ENCODE measurements at regions not wholly inside any gene's neighbourhood (a gene's known extent, or its start where the extent isn't known, plus 50 kb on each side); places are given as distances from the start of the nearest gene placed in this dataset.

DNA sequence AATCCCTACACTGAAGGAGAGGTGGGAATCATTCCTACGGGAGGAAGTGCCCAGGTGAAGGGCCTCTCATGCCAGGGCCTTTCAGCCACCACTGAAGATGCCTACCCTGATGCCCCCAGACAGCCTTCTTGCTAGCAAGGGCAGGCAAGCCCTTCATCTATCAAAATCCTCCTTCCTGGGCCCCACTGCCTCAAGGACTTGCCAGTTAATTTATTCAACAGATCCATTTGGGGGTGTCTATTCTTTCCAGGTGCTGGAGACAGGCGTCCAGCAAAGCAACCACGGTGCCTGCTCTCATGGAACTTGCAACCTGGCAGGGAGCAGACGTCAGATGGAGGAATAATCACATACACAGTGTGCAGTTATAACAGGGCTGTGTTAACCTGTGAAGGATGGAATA is 95.5 kb downstream of the GYPC start:
- no peak overlapping the region for H3K4me3 ChIP-seq (ENCODE audit: low read length)
- TF ChIP-seq, protein P1, sequence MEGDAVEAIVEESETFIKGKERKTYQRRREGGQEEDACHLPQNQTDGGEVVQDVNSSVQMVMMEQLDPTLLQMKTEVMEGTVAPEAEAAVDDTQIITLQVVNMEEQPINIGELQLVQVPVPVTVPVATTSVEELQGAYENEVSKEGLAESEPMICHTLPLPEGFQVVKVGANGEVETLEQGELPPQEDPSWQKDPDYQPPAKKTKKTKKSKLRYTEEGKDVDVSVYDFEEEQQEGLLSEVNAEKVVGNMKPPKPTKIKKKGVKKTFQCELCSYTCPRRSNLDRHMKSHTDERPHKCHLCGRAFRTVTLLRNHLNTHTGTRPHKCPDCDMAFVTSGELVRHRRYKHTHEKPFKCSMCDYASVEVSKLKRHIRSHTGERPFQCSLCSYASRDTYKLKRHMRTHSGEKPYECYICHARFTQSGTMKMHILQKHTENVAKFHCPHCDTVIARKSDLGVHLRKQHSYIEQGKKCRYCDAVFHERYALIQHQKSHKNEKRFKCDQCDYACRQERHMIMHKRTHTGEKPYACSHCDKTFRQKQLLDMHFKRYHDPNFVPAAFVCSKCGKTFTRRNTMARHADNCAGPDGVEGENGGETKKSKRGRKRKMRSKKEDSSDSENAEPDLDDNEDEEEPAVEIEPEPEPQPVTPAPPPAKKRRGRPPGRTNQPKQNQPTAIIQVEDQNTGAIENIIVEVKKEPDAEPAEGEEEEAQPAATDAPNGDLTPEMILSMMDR (IDR thresholded peaks at IDR 0.05; ENCODE audit: low read depth, low read length): no peak
- no peak for TF ChIP-seq EZH2phosphoT487 (IDR thresholded peaks at IDR 0.05; ENCODE audit: low read depth)
- H3K9me3 ChIP-seq (ENCODE audit: insufficient read depth, low read length): no peaks in the 10 kb centered on the region
- no peak overlapping the region for H3K27ac ChIP-seq (ENCODE audit: low read length)
- H2AFZ ChIP-seq (ENCODE audit: low read depth, low read length): no peak overlapping the region
- H3K27me3 ChIP-seq (ENCODE audit: low read depth, low read length): no peaks in the 10 kb centered on the region
- no peak overlapping the region for H3K4me2 ChIP-seq (ENCODE audit: low read length)
- no peaks in the 10 kb centered on the region for H3K79me2 ChIP-seq (ENCODE audit: low read length)
- no peak overlapping the region for H3K9ac ChIP-seq (ENCODE audit: low read length)
- no peaks in the 10 kb centered on the region for H3K4me1 ChIP-seq (ENCODE audit: low read length)
- no peaks in the 10 kb centered on the region for H3K36me3 ChIP-seq (replicated peaks; ENCODE audit: low read depth, low read length)
- H4K20me1 ChIP-seq (ENCODE audit: insufficient read depth, low read length): no peaks in the 10 kb centered on the region

DNA sequence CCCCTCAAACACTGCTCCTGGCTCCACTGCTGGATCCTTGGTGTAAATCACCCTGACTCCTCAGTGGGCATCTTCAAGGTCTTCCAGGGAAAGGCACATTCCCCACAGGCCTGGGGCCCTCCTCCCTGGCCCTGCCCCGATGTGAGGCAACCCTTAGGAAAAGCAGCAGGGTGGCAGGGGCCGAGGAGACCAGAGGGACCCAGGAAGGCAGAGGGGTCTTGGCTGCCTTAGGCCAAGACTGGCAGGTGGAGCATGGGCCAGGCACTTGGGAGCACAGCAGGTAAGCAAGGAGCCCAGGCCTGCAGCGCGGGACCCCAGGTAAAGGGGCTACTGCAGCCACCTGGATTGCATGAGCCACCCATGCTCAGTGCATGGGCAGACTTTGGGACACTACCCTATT is 96.9 kb downstream of the GYPC start:
- H3K4me3 ChIP-seq (ENCODE audit: low read length): no peak overlapping the region
- TF ChIP-seq, protein P1 (IDR thresholded peaks at IDR 0.05; ENCODE audit: low read depth, low read length): no peak
- no peak for TF ChIP-seq EZH2phosphoT487 (IDR thresholded peaks at IDR 0.05; ENCODE audit: low read depth)
- H3K9ac ChIP-seq (ENCODE audit: low read length): no peak overlapping the region
- H2AFZ ChIP-seq (ENCODE audit: low read depth, low read length): no peak overlapping the region
- H3K36me3 ChIP-seq (replicated peaks; ENCODE audit: low read depth, low read length): no peaks in the 10 kb centered on the region
- H3K79me2 ChIP-seq (ENCODE audit: low read length): no peaks in the 10 kb centered on the region
- H3K27ac ChIP-seq (ENCODE audit: low read length): no peak overlapping the region
- H3K9me3 ChIP-seq (ENCODE audit: insufficient read depth, low read length): no peaks in the 10 kb centered on the region
- H3K27me3 ChIP-seq (ENCODE audit: low read depth, low read length): peaks cover 4% of the 10 kb centered on the region; the same call in 1 of the 2 replicates
- no peak overlapping the region for H3K4me2 ChIP-seq (ENCODE audit: low read length)
- H3K4me1 ChIP-seq (ENCODE audit: low read length): no peaks in the 10 kb centered on the region
- no peaks in the 10 kb centered on the region for H4K20me1 ChIP-seq (ENCODE audit: insufficient read depth, low read length)

DNA sequence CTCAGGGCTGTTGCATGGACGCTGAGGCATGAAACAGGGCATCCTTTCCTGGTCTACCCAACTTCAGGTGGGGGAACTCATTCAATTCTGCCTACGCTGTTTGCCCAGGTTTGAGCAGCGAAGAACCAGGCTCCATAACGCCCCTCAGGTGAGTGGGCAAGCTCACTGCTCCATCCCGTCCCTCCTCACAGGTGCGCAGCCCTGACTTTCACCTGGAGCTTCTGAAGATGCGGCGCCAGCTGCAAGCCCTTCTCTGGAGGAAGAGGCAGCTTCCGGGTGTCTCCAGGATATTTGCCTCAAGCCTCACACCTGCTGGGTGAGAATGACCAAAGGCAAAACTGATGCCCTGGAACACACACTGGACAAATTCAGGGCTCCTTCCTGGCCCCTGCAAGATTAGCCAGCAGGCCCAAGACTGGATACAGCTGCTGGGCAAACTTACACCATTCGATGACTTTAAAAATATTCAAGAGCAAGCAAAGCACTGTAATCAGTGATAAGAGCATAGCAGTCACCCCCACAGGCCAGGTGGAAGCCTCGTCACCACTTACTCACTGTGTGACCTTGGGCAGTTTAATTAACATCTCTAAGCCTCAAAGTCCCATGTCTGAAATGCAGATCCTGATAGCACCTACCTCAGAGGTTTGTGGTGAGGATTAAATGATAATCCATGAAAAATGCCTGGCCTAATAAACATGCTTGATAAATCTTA is 97.7 kb downstream of the GYPC start:
- Histone ChIP-seq H3K4me1 (ENCODE audit: low read length) (no peaks in the 10 kb centered on the region), H3K36me3 (replicated peaks; ENCODE audit: low read depth, low read length) (no peaks in the 10 kb centered on the region), H3K9me3 (ENCODE audit: insufficient read depth, low read length) (no peaks in the 10 kb centered on the region), H2AFZ (ENCODE audit: low read depth, low read length) (no peak overlapping the region), H3K4me3 (ENCODE audit: low read length) (no peak overlapping the region), H3K4me2 (ENCODE audit: low read length) (no peak overlapping the region), H3K9ac (ENCODE audit: low read length) (no peak overlapping the region), H3K79me2 (ENCODE audit: low read length) (no peaks in the 10 kb centered on the region), H3K27ac (ENCODE audit: low read length) (no peak overlapping the region), H4K20me1 (ENCODE audit: insufficient read depth, low read length) (no peaks in the 10 kb centered on the region), H3K27me3 (ENCODE audit: low read depth, low read length) (peaks cover 4% of the 10 kb centered on the region; the same call in 1 of the 2 replicates)
- TF ChIP-seq, protein P1 (IDR thresholded peaks at IDR 0.05; ENCODE audit: low read depth, low read length): no peak
- no peak for TF ChIP-seq EZH2phosphoT487 (IDR thresholded peaks at IDR 0.05; ENCODE audit: low read depth)

DNA sequence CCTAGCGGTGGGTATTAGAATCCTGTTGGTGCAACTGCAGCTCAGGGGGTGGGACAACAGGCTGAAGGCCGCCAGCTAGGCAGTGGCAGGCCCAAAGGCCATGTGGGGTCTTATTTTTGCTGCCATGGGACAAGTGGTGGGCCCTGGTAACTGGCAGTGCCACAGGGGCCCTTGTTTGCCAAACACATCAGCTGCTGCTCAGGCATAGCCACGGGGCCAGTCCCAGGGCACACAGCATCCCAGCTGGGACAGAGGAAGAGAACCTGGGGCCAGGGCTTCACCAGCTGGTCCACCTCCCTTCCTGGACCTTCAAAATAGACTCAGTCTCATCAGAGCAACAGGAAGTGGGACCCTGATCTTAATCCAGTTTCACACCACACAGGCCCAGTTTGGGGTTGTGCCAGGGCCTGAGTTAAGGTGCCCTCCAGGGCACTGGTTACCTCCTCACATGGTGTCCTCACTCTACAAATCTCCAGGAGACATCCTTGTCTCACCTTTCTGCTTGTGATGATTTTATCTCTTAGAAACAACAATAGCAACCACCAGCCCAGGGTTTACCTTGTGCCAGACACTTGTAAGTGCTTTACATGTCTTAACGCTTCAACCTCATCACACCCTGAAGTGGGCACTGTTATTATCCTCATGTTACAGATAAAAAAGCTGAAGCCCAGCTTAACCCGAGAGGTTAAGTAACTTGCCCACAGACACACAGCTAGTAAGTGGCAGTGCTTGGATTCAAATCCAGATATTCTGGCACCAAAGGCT is 98.5 kb downstream of the GYPC start:
- no peak overlapping the region for H2AFZ ChIP-seq (ENCODE audit: low read depth, low read length)
- no peak overlapping the region for H3K4me3 ChIP-seq (ENCODE audit: low read length)
- H3K27ac ChIP-seq (ENCODE audit: low read length): no peak overlapping the region
- peaks cover 4% of the 10 kb centered on the region; the same call in 1 of the 2 replicates for H3K27me3 ChIP-seq (ENCODE audit: low read depth, low read length)
- H4K20me1 ChIP-seq (ENCODE audit: insufficient read depth, low read length): no peaks in the 10 kb centered on the region
- TF ChIP-seq, protein P1 (IDR thresholded peaks at IDR 0.05; ENCODE audit: low read depth, low read length): no peak
- no peak for TF ChIP-seq EZH2phosphoT487 (IDR thresholded peaks at IDR 0.05; ENCODE audit: low read depth)
- no peaks in the 10 kb centered on the region for H3K36me3 ChIP-seq (replicated peaks; ENCODE audit: low read depth, low read length)
- H3K79me2 ChIP-seq (ENCODE audit: low read length): no peaks in the 10 kb centered on the region
- no peak overlapping the region for H3K9ac ChIP-seq (ENCODE audit: low read length)
- no peaks in the 10 kb centered on the region for H3K4me1 ChIP-seq (ENCODE audit: low read length)
- H3K4me2 ChIP-seq (ENCODE audit: low read length): no peak overlapping the region
- no peaks in the 10 kb centered on the region for H3K9me3 ChIP-seq (ENCODE audit: insufficient read depth, low read length)
